Tibial artery (tissue), 4 donors: ENCODE measurements at regions not wholly inside any gene's neighbourhood (a gene's known extent, or its start where the extent isn't known, plus 50 kb on each side); places are given as distances from the start of the nearest gene placed in this dataset.

Experiments
- DNase-seq, 2 donors: peaks; one replicate each; pipeline ENCODE4 v3.0.0-alpha.2; 2019
- H3K27ac ChIP-seq, 2 donors: fragments of 200-600 bp; sonication (generic) in 1 of 2; 1 replicate in 1 of 2; 2 replicates in 1 of 2; pipeline ENCODE4 v1.5.1; 2018 to 2019; ENCODE audit warnings: mild to moderate bottlenecking in 1 of 2
- H3K27me3 ChIP-seq, 2 donors: fragments of 200-600 bp; sonication (generic) in 1 of 2; one replicate each; pipeline versions ENCODE4 v1.5.1 to v1.6.0; 2016 to 2019
- H3K36me3 ChIP-seq, 3 donors: fragments of 200-600 bp; sonication (generic) in 2 of 3; one replicate each; pipeline ENCODE4 v1.5.1; 2016 to 2019; ENCODE audit warnings: mild to moderate bottlenecking in 2 of 3
- H3K4me1 ChIP-seq, 4 donors: fragments of 200-600 bp; sonication (generic) in 2 of 4; 1 replicate in 3 of 4; 2 replicates in 1 of 4; pipeline ENCODE4 v1.5.1; 2016 to 2019
- H3K4me3 ChIP-seq, 2 donors: fragments of 200-600 bp; sonication (generic) in 1 of 2; 1 replicate in 1 of 2; 2 replicates in 1 of 2; pipeline ENCODE4 v1.5.1; 2018 to 2019; ENCODE audit warnings: mild to moderate bottlenecking in 2 of 2
- H3K9me3 ChIP-seq, 3 donors: fragments of 200-600 bp; sonication (generic) in 1 of 3; one replicate each; pipeline ENCODE4 v1.5.1; 2016 to 2019
- intact Hi-C: fragments of 100-400 bp; cut with DNase I; formaldehyde crosslinking; loops from one replicate; pipeline ENCODE4 v1.15.0; 2023; ENCODE audit warnings: low total_unique reads
- TF ChIP-seq, protein P1 (sequence below), 2 experiments: fragments of 200-600 bp in 1 of 2; fragments of 450-650 bp in 1 of 2; IDR thresholded peaks; one replicate each; pipeline ENCODE4 v1.5.1; 2017 to 2019; ENCODE audit warnings: antibody characterized with exemption in 2 of 2, mild to moderate bottlenecking in 1 of 2, moderate library complexity in 1 of 2

DNA sequence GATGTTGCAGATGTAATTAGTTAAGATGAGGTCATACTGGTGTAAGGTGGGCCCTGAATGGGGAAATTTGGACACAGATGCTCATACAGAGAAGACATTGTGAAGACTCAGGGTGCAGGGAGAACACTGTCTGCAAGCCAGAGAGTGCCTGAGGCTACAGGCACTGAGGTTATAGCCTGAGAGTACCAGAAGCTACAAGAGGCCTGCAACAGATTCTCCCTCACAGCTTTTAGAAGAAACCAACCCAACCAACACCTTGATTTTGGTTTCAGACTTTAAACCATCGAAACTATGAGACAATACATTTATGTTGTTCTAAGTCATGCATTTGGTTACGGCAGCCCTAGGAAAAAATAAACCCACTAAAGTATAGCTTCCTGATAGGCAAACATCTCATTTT lies 321.7 kb upstream of the USP25 start:
- Histone ChIP-seq H3K36me3 (no peaks in the 10 kb centered on the region), H3K27ac (no peak overlapping the region), H3K4me3 (no peak overlapping the region), H3K9me3 (no peaks in the 10 kb centered on the region), H3K4me1 (no peaks in the 10 kb centered on the region), H3K27me3 (no peaks in the 10 kb centered on the region)
- TF ChIP-seq, protein P1, sequence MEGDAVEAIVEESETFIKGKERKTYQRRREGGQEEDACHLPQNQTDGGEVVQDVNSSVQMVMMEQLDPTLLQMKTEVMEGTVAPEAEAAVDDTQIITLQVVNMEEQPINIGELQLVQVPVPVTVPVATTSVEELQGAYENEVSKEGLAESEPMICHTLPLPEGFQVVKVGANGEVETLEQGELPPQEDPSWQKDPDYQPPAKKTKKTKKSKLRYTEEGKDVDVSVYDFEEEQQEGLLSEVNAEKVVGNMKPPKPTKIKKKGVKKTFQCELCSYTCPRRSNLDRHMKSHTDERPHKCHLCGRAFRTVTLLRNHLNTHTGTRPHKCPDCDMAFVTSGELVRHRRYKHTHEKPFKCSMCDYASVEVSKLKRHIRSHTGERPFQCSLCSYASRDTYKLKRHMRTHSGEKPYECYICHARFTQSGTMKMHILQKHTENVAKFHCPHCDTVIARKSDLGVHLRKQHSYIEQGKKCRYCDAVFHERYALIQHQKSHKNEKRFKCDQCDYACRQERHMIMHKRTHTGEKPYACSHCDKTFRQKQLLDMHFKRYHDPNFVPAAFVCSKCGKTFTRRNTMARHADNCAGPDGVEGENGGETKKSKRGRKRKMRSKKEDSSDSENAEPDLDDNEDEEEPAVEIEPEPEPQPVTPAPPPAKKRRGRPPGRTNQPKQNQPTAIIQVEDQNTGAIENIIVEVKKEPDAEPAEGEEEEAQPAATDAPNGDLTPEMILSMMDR (IDR thresholded peaks at IDR 0.05), result no peak
- intact Hi-C loops, result no loop called here
- DNase-seq, result no peak

DNA sequence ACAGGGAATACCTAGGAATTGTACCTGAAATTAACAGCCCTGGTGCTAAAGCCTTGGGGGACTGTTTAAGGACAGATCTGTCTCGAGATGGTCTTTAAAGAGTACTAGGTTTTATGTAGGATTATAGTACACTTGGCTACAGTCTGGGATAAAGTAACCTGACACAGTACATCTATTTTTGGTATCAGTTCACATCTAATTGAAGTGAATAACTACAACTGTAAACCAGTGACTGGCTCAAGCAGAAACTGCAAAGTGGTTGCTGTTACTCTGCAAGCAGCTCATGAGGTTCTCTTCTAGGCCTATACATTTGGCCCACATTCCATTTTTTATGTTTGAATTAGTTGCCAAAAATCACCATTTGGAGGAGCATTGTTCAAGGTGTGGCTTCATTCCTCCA lies 320.8 kb upstream of the USP25 start:
- DNase-seq, result no peak
- intact Hi-C loops, result no loop called here
- Histone ChIP-seq H3K9me3 (no peaks in the 10 kb centered on the region), H3K27ac (no peak overlapping the region), H3K4me3 (no peak overlapping the region), H3K4me1 (no peaks in the 10 kb centered on the region), H3K27me3 (no peaks in the 10 kb centered on the region), H3K36me3 (no peaks in the 10 kb centered on the region)
- TF ChIP-seq, protein P1 (IDR thresholded peaks at IDR 0.05), result no peak

DNA sequence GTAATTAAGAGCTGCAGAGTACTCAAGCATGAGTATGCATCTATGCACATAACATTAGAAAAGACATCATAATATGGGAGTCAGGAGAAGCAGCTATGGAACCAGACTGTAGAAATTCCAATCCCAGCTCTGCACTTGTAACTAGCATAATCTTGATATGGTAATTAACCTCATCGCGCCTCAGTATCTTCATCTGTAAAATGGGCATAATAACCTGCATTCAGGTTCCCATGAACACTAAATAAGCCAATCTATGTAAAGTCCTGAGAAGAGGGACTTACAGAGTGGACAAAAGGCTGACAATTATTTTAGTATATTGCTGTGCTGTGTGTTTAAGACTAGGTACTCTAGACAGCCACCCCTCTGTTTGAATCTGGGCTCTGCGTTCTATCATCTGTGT lies 318.9 kb upstream of the USP25 start:
- intact Hi-C loops, result no loop called here
- no peaks in the 10 kb centered on the region for H3K36me3 ChIP-seq
- H3K27ac ChIP-seq, result no peak overlapping the region
- DNase-seq, result no peak
- no peaks in the 10 kb centered on the region for H3K27me3 ChIP-seq
- no peak overlapping the region for H3K4me3 ChIP-seq
- H3K9me3 ChIP-seq, result no peaks in the 10 kb centered on the region
- TF ChIP-seq, protein P1 (IDR thresholded peaks at IDR 0.05), result no peak
- no peaks in the 10 kb centered on the region for H3K4me1 ChIP-seq

DNA sequence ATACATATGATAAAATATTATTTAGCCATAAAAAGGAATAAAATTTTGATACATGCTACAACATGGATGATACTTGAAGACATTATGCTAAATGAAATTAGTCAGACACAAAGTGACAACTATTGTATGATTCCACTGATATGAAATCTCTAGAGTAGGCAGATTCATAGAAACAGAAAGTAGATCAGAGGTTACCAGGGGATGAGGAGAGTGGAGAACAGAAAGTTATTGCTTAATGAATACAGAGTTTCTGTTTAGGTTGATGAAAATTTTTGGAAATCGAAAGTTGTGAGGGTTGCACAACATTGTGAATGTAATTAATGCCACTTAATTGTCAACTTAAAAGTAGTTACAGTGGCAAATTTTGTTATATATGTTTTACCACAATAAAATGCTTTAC lies 315.7 kb upstream of the USP25 start:
- intact Hi-C loops, result no loop called here
- Histone ChIP-seq H3K4me3 (no peak overlapping the region), H3K9me3 (no peaks in the 10 kb centered on the region), H3K27me3 (no peaks in the 10 kb centered on the region), H3K36me3 (no peaks in the 10 kb centered on the region), H3K27ac (no peak overlapping the region), H3K4me1 (no peaks in the 10 kb centered on the region)
- TF ChIP-seq, protein P1 (IDR thresholded peaks at IDR 0.05), result no peak
- DNase-seq, result no peak

DNA sequence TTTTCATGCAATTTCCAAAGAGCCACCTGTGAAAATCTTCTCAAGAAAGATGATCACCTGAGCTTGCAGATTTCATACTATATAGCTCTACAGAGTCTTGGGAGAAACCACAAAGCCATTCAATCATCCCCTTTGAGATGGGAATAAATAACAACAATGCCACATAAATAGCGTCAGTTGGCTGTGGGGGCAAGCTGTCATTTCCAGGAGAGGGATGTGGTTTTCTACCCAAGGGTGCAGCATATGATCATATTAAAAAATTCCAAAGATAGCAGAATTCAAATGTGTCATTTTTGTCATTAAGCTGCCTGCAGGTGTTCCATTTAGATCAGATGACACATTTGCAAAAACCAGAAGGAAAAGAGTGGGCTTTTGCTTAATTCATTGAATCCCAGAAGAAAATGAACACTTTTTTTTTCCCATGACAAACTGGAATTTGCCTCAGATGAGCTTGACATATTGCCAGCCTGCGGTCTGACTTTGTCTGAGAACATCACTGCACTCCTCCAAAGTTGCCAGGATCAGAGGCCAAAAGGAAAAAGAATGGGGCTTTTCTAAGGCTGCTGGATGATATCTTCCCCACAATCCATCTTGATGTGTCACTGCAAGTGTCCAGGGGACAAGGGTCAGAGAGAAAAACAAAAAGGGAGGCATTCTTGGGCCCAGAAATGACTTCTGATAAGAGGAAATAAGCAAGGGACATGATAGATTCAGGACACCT lies 314.1 kb upstream of the USP25 start:
- TF ChIP-seq, protein P1 (IDR thresholded peaks at IDR 0.05), result no peak
- Histone ChIP-seq H3K27me3 (no peaks in the 10 kb centered on the region), H3K4me3 (no peak overlapping the region), H3K4me1 (no peaks in the 10 kb centered on the region), H3K36me3 (no peaks in the 10 kb centered on the region), H3K9me3 (no peaks in the 10 kb centered on the region), H3K27ac (no peak overlapping the region)
- DNase-seq, result no peak
- intact Hi-C loops, result no loop called here

DNA sequence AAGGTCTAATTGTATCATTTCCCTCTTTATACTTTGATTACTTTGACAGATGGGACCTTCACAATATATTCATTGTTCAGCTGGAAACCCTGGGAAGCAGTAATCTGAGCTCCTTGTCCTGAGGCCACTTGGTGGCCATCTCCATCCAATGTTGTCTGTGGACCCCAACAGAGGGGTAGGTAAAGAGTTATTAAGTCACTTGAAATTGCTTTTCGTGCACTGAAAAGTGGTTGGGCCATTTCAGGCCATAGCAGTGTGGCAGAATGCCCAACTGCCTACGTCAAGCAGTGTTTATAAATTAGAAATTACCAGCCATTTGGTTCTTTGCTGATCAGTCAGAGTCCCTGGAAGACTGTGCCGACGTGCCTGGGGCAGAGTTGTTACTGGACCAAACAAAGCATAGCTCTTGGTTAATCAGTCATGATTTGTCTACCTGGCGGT lies 308.3 kb upstream of the USP25 start:
- TF ChIP-seq, protein P1 (IDR thresholded peaks at IDR 0.05), result no peak
- intact Hi-C loops, result no loop called here
- no peak overlapping the region for H3K27ac ChIP-seq

More for the DNA sequence above, 308.3 kb upstream of the USP25 start:
- H3K4me3 ChIP-seq, result no peak overlapping the region
- H3K4me1 ChIP-seq, result no peaks in the 10 kb centered on the region
- H3K27me3 ChIP-seq, result no peaks in the 10 kb centered on the region
- H3K36me3 ChIP-seq, result no peaks in the 10 kb centered on the region
- no peaks in the 10 kb centered on the region for H3K9me3 ChIP-seq
- DNase-seq, result no peak
